Esophagus squamous epithelium (tissue), 5 donors: ENCODE measurements at regions not wholly inside any gene's neighbourhood (a gene's known extent, or its start where the extent isn't known, plus 50 kb on each side); places are given as distances from the start of the nearest gene placed in this dataset.
A peak's percentile ranks its signal among the peaks of the same experiment; 100 is the strongest.

Experiments used
- DNase-seq: peaks from one replicate; lab custom pipeline; 2025; lab: John Stamatoyannopoulos, UW
- H3K27ac ChIP-seq, 4 donors: fragments of 200-600 bp; sonication (generic); one replicate each; pipeline ENCODE4 v1.5.1; 2016 to 2019; ENCODE audit warnings: mild to moderate bottlenecking in 1 of 4
- H3K27me3 ChIP-seq, 4 donors: fragments of 200-600 bp; sonication (generic); 1 replicate in 3 of 4; 2 replicates in 1 of 4; pipeline versions ENCODE4 v1.5.1 to v1.6.0; 2017 to 2021; ENCODE audit warnings: antibody characterized with exemption in 1 of 4
- H3K36me3 ChIP-seq, 3 donors: fragments of 200-600 bp; sonication (generic); one replicate each; pipeline ENCODE4 v1.5.1; 2016 to 2019
- H3K4me1 ChIP-seq, 3 donors: fragments of 200-600 bp; sonication (generic); one replicate each; pipeline ENCODE4 v1.5.1; 2017 to 2019
- H3K4me3 ChIP-seq, 4 donors: fragments of 200-600 bp; sonication (generic); 1 replicate in 3 of 4; 2 replicates in 1 of 4; pipeline ENCODE4 v1.5.1; 2016 to 2019; ENCODE audit warnings: mild to moderate bottlenecking in 2 of 4, moderate library complexity in 1 of 4
- H3K9me3 ChIP-seq, 3 donors: fragments of 200-600 bp; sonication (generic); one replicate each; pipeline ENCODE4 v1.5.1; 2016 to 2019
- POLR2A ChIP-seq, 4 donors: fragments of 450-650 bp; IDR thresholded peaks; one replicate each; pipeline ENCODE4 v1.6.1; 2017; ENCODE audit warnings: antibody characterized with exemption in 4 of 4, mild to moderate bottlenecking in 4 of 4, moderate library complexity in 3 of 4
- WGBS, 2 donors: methylation state at CpG; one replicate each; pipeline ENCODE4 v1.1.5; 2018; 5-methylcytosine and 5-hydroxymethylcytosine counted together
- intact Hi-C: fragments of 100-400 bp; cut with DNase I; formaldehyde crosslinking; loops from one replicate; pipeline ENCODE4 v1.15.0; 2022
- TF ChIP-seq, protein P1 (sequence below), 6 experiments: fragments of 450-650 bp in 4 of 6; fragments of 200-600 bp in 2 of 6; sonication (generic) in 2 of 6; IDR thresholded peaks; one replicate each; pipeline ENCODE4 v1.5.1; 2016 to 2019; ENCODE audit warnings: antibody characterized with exemption in 6 of 6, mild to moderate bottlenecking in 4 of 6, moderate library complexity in 4 of 6
- donor health status: DM: yes; HTN: yes; CAD: no.

DNA sequence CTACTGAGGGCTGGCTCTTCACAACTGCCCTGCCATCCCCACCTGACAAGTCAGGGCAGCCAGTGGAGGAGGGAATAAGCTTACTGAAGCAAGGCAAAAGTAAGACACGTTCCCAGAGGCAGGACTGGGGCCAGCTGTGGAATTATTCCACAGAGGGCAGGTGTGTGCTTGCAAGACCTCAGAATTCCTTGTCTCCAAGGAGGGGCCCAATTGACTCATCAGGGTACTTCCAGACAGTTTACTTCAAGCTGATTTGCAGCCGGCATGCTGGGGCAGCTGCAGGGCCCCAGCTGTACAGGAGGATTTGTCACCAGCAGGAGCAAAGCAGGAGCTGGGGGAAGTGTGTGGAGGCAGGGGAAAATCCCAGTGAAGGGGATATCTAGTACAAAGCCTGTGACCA is 167.5 kb upstream of the CAMK1G start:
- Histone ChIP-seq H3K27ac (peak overlapping the region; percentile 71 to 91 (median 84)), H3K27me3 (no peaks in the 10 kb centered on the region), H3K36me3 (no peaks in the 10 kb centered on the region), H3K4me1 (peaks cover 34 to 99% (median 36%) of the 10 kb centered on the region in 3 donors), H3K9me3 (no peaks in the 10 kb centered on the region), H3K4me3 (no peak overlapping the region)
- intact Hi-C loops: no loop called here
- DNase-seq: no peak
- TF ChIP-seq, protein P1, sequence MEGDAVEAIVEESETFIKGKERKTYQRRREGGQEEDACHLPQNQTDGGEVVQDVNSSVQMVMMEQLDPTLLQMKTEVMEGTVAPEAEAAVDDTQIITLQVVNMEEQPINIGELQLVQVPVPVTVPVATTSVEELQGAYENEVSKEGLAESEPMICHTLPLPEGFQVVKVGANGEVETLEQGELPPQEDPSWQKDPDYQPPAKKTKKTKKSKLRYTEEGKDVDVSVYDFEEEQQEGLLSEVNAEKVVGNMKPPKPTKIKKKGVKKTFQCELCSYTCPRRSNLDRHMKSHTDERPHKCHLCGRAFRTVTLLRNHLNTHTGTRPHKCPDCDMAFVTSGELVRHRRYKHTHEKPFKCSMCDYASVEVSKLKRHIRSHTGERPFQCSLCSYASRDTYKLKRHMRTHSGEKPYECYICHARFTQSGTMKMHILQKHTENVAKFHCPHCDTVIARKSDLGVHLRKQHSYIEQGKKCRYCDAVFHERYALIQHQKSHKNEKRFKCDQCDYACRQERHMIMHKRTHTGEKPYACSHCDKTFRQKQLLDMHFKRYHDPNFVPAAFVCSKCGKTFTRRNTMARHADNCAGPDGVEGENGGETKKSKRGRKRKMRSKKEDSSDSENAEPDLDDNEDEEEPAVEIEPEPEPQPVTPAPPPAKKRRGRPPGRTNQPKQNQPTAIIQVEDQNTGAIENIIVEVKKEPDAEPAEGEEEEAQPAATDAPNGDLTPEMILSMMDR (IDR thresholded peaks at IDR 0.05): peak in 1 of 6 experiments; percentile 16
- TF ChIP-seq POLR2A (IDR thresholded peaks at IDR 0.05): no peak
- 11 to 15% methylated on average over 1 to 2 of the region's 2 CpGs for WGBS, 2 donors

GRCh38 chr1:209416716-209417115 is 166.8 kb upstream of the CAMK1G start:
- Histone ChIP-seq H3K9me3 (no peaks in the 10 kb centered on the region), H3K4me3 (no peak overlapping the region), H3K27me3 (no peaks in the 10 kb centered on the region), H3K27ac (peak overlapping the region; percentile 51 to 91 (median 84)), H3K36me3 (no peaks in the 10 kb centered on the region), H3K4me1 (peaks cover 37 to 100% (median 39%) of the 10 kb centered on the region in 3 donors)
- TF ChIP-seq POLR2A (IDR thresholded peaks at IDR 0.05): no peak
- TF ChIP-seq, protein P1 (IDR thresholded peaks at IDR 0.05): no peak
- intact Hi-C loops: no loop called here
- 8 to 38% methylated on average over 2 of the region's 2 CpGs for WGBS, 2 donors
- no peak for DNase-seq

DNA sequence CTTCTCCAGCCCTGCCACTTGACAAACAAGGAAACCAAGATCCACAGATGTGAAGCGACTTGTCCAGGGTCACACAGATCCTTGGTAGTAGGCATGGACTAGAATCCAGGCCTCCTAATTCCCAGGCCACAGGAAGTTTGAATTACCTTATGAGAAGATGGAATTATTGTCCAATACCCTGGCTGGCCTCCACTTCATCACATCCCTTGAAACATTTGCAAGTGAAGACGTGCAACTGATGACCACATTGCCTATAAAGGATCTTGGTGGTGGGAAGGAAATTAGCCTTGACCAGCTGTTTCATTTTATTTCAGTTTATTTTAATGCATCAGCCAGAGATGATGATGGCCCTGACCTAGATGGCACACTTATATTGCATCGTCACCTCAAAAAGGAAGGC is 165.8 kb upstream of the CAMK1G start:
- no peak for DNase-seq
- TF ChIP-seq, protein P1 (IDR thresholded peaks at IDR 0.05): no peak
- TF ChIP-seq POLR2A (IDR thresholded peaks at IDR 0.05): no peak

GRCh38 chr1:209420276-209420675 is 163.2 kb upstream of the CAMK1G start:
- Histone ChIP-seq H3K4me3 (no peak overlapping the region), H3K27me3 (no peaks in the 10 kb centered on the region), H3K27ac (peak overlapping the region; percentile 84 to 91 (median 89)), H3K4me1 (peaks cover 19 to 97% (median 19%) of the 10 kb centered on the region in 3 donors), H3K9me3 (no peaks in the 10 kb centered on the region), H3K36me3 (no peaks in the 10 kb centered on the region)
- WGBS, 2 donors: 40 to 55% methylated on average over 4 of the region's 4 CpGs
- no peak for DNase-seq
- TF ChIP-seq POLR2A (IDR thresholded peaks at IDR 0.05): no peak
- TF ChIP-seq, protein P1 (IDR thresholded peaks at IDR 0.05): no peak
- intact Hi-C loops: no loop called here

More for the DNA sequence above, 165.8 kb upstream of the CAMK1G start:
- no peaks in the 10 kb centered on the region for H3K36me3 ChIP-seq
- intact Hi-C loops: no loop called here
- no peaks in the 10 kb centered on the region for H3K27me3 ChIP-seq
- peak overlapping the region; percentile 38 to 91 (median 84) for H3K27ac ChIP-seq
- 80 to 84% methylated on average over 2 to 3 of the region's 3 CpGs for WGBS, 2 donors
- H3K4me1 ChIP-seq: peaks cover 31 to 100% (median 39%) of the 10 kb centered on the region in 3 donors
- H3K9me3 ChIP-seq: no peaks in the 10 kb centered on the region
- H3K4me3 ChIP-seq: no peak overlapping the region

- no peak for DNase-seq
- WGBS, 2 donors: 22 to 26% methylated on average over 3 to 4 of the region's 4 CpGs
- peaks cover 9 to 92% (median 16%) of the 10 kb centered on the region in 3 donors for H3K4me1 ChIP-seq
- TF ChIP-seq POLR2A (IDR thresholded peaks at IDR 0.05): no peak
- TF ChIP-seq, protein P1 (IDR thresholded peaks at IDR 0.05): no peak
- intact Hi-C loops: no loop called here
- no peaks in the 10 kb centered on the region for H3K36me3 ChIP-seq
- H3K27me3 ChIP-seq: no peaks in the 10 kb centered on the region
- peak overlapping the region; percentile 84 to 91 (median 89) for H3K27ac ChIP-seq
- H3K4me3 ChIP-seq: no peak overlapping the region
- no peaks in the 10 kb centered on the region for H3K9me3 ChIP-seq
Measured at GRCh38 chr1:209421186-209421585, 162.3 kb upstream of the CAMK1G start.
